KBM-7 (cell line): ENCODE measurements at regions not wholly inside any gene's neighbourhood (a gene's known extent, or its start where the extent isn't known, plus 50 kb on each side); places are given as distances from the start of the nearest gene placed in this dataset.

Experiments
- DNase-seq: peaks from one replicate; pipeline ENCODE4 v3.0.0-alpha.2; 2015
- in situ Hi-C: fragments of 300-500 bp; cut with MboI; formaldehyde crosslinking; loops from 2 replicates; pipeline ENCODE4 v1.14.3; 2020; ENCODE audit warnings: low sequenced_read_pairs, low pct_unique_long_range_greater_than_20kb, mixed read lengths

- in situ Hi-C loops, result no loop called here
- DNase-seq, result peak; percentile 59
Measured at GRCh38 chr1:201713086-201713810, 115.7 kb upstream of the IPO9 start.

GRCh38 chr1:201714542-201715329, 114.2 kb upstream of the IPO9 start:
- in situ Hi-C loops, result no loop called here
- peak; percentile 57 for DNase-seq

GRCh38 chr1:201715351-201715750, 113.6 kb upstream of the IPO9 start:
- no peak for DNase-seq
- in situ Hi-C loops, result no loop called here

GRCh38 chr1:201715801-201716741, 112.9 kb upstream of the IPO9 start:
- DNase-seq, result peak; percentile 87

GRCh38 chr1:201716742-201717135, 112.2 kb upstream of the IPO9 start:
- in situ Hi-C loops, result no loop called here
- no peak for DNase-seq

More at GRCh38 chr1:201715801-201716741, 112.9 kb upstream of the IPO9 start:
- in situ Hi-C loops, result no loop called here

GRCh38 chr1:201717286-201717685, 111.7 kb upstream of the IPO9 start:
- in situ Hi-C loops, result no loop called here
- no peak for DNase-seq

GRCh38 chr1:201718346-201719202, 110.4 kb upstream of the IPO9 start:
- in situ Hi-C loops, result no loop called here
- DNase-seq, result no peak

- DNase-seq, result peak; percentile 49
- in situ Hi-C loops, result no loop called here
Measured at GRCh38 chr1:201719812-201720521, 109.0 kb upstream of the IPO9 start.

GRCh38 chr1:201720522-201720844, 108.5 kb upstream of the IPO9 start:
- in situ Hi-C loops, result no loop called here
- DNase-seq, result no peak

- in situ Hi-C loops, result no loop called here
- no peak for DNase-seq
Measured at GRCh38 chr1:201721082-201722049, 107.6 kb upstream of the IPO9 start.

GRCh38 chr1:201724039-201724765, 104.8 kb upstream of the IPO9 start:
- no peak for DNase-seq
- in situ Hi-C loops, result no loop called here

- in situ Hi-C loops, result no loop called here
- DNase-seq, result no peak
Measured at GRCh38 chr1:201724766-201725118, 104.2 kb upstream of the IPO9 start.

- in situ Hi-C loops, result no loop called here
- no peak for DNase-seq
Measured at GRCh38 chr1:201726700-201727099, 102.3 kb upstream of the IPO9 start.

- DNase-seq, result no peak
- in situ Hi-C loops, result no loop called here
Measured at GRCh38 chr1:201728731-201729130, 100.2 kb upstream of the IPO9 start.

GRCh38 chr1:201729973-201730608, 98.9 kb upstream of the IPO9 start:
- in situ Hi-C loops, result no loop called here
- no peak for DNase-seq

- no peak for DNase-seq
- in situ Hi-C loops, result no loop called here
Measured at GRCh38 chr1:201730611-201731010, 98.3 kb upstream of the IPO9 start.
